Ramos (cell line): ENCODE measurements at regions not wholly inside any gene's neighbourhood (a gene's known extent, or its start where the extent isn't known, plus 50 kb on each side); places are given as distances from the start of the nearest gene placed in this dataset.

Experiments
- in situ Hi-C: fragments of 300-500 bp; cut with MboI; formaldehyde crosslinking; loops from one replicate; pipeline ENCODE4 v1.14.3; 2022; ENCODE audit warnings: low sequenced_read_pairs; ENCODE audit not compliant: unreplicated experiment

DNA sequence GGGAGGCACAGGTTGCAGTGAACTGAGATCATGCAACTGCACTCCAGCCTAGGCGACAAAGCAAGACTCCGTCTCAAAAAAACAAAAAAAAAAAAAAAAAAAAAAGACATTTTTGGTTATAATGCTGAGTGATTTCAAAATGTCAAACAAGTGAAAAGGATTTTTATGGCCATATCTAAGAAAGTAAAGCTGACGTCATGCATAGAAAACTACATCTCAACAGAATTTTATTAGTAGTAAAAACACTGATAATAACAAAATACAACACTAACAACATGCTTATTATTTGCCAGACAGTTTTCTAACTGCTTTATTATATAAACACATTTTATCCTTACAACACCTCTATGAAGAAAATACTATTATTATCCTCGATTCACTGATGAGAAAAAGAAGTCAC is 833.0 kb upstream of the WWC1 start:
- in situ Hi-C loops, result no loop called here

DNA sequence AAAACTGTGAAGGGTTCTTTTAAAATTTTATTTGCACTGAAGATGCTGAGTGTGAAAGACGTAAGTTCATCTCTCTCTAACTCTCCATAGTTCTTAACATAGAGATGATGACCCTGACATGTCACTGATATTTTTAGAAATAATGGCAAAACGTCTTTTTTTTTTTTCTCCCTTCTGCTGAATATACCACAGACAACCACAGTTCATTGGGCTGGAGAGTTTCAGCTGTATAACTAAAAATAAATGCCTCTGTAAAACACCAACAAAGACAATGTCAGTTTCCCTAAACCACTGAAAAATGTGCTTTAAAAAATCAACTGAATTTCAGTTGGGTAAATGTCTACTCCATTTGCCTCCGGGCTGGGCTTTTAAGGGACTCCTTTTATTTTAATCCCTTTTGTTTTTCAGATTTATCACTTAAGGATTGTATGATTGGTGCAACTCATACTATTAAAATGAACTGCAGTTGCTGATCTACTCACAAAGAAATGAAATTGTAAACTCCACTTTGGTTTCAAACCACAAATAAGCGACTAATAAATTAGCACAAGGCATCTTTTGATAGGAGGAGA is 830.9 kb upstream of the WWC1 start:
- in situ Hi-C loops, result no loop called here

DNA sequence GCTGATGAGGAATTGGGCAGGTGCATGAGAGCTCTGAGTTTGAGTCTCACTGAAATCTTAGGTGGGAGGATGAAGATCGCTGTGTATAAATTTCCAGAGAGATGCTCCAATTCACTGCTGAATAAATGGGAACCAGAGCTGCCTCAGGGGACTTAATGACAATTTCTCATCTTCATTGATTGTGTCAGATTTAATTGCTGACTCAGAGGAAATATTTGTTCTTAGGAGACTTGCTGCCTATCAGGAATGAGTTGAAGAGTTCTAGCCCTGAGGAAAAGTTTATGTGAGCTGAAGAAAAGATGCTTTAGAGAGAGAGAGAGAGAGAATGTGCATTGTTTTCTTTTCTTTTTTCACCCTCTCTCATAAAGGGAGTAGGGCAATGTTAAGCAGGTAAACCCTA is 827.5 kb upstream of the WWC1 start:
- in situ Hi-C loops, result no loop called here

DNA sequence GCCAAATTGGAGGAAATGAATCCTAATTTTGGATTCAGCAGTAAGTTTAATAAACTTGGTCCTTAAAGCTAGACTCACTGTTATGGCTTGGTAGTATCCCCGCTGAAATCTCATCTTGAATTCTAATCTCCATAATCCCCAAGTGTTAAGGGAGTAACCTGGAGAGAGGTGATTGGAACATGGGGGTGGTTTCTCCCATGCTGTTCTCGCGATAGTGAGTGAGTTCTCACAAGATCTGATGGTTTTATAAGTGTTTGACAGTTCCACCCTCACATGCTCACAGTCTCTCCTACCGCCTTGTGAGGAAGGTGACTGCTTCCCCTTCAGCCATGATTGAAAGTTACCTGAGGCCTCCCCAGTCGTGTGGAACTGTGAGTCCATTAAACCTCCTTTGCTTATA is 824.5 kb upstream of the WWC1 start:
- in situ Hi-C loops, result no loop called here

DNA sequence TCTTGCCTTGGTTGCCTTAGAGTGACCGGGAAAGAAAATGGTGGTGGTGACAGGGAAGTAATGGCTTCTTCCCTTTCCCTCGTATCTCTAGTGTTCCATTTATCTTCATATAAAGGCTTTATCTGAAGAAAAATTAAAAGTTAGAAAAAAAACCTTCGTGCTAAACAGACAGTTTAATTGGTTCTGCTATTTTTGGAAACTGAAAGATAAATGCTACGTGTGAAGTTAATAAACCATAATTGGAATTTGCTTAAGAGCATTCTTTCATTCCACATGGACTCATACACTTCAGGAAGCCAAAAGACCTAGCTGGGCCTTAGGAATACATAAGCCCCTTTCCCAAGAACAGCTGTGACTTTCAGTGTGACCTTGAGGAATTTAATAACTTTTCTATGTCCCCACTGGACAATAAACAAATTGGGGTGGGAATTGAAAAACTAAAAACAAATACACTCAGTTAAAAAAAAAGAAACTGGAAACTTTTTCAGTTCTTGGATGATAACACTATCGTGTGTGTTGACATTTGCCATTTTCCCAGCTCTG is 818.8 kb upstream of the WWC1 start:
- in situ Hi-C loops, result no loop called here

DNA sequence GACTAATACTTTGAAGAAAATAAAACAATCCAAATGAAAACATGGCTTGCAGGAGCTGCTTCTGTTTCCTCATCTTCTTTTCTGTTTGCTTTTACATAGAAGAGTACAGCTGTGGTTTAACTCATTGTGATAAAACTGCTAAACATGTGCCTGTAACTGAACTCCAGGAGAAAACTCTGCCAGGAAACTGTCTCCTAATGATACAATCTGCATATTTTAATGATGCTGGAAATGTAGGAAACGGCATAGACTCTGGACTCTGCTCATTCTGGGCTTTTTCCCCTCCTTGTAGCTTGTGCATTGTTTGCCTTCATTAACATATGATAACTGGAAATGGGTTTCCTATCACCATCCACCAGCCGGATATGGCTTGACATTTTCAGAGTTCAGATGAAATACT is 813.3 kb upstream of the WWC1 start:
- in situ Hi-C loops, result no loop called here

DNA sequence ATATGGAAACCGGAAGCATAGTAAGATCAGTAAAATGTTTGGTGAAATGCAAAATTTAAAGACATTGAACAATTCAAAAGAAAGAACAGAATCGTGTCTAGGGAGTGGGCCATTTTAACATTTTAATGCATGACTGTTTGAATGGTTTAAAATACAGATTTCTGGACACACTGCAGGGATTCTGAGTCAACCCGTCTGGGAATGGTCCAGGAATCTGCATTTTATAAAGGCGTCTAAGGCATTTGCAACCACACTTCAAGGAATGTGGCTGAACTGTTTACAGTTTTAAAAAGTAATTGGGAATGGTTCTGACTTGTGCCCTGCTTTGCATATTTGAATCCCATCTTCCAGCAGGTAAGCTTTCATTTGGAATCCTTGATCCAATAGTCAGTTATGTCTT is 811.7 kb upstream of the WWC1 start:
- in situ Hi-C loops, result no loop called here

DNA sequence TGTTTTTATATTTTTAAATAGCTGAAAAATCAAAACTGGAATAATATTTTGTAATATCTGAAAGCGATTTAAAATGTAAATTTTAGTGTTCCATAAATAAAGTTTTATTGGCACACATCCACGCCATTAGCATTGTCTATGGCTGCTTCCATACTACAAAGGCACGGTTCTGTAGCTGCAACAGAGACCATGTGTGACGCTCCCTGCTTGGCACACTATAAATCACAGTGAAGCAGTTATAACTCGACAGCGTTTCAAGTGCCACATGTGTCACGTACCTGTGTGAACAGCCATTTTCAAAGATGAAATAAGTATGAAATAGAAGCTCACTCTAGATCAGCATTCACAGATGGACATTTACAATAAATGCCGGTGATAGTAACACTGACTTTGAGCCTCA is 810.1 kb upstream of the WWC1 start:
- in situ Hi-C loops, result no loop called here

DNA sequence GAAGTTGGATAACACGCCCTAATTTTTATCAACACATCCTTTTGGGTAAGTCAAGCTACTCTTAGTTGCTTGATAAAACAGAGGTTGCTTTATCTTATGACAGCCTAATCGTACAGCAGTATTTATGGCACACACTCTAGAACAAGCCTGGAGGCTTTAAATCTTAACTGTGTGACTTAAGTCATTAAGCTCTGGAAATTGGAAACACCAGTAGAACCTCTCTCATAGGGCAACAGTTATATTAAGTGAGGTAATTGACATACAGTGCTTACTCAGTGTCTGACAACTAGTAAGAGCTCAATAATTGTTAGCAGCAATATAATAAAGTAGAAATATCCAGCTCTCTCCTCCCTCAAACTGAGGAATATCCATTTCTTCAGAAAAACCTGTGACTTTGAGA is 808.9 kb upstream of the WWC1 start:
- in situ Hi-C loops, result no loop called here

DNA sequence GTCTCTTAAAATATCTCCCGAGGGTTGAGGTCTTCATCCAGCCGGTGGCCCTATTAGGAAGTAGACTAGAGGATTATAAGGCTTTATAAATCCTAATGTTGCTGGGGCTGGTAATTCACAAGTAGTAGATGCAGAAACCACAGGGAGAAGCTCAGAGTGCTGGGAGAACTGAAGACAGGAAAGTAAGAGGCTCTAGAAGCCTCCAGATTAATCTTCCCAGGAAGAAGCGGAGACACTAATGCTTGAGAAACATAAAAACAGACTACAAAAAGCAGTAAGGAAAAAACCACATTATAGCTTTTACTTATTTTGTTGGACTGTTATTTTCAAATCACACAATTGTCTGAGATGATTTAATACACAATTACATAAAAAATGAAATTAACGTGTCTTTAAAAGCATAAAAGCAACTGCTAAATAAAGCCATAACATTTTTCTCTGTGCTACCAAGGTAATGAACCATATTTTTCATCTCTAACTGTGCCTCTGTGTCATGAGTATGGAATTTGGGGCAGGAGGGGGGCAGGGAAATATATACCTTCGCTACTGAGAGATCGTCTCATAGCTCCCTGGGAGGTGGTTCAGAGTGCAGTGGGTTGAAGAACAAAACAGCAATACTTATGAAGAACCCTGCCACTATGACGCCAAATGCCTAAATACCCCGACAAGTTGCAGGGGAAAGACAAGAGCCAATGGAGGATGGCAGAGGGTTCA is 806.2 kb upstream of the WWC1 start:
- in situ Hi-C loops, result no loop called here

DNA sequence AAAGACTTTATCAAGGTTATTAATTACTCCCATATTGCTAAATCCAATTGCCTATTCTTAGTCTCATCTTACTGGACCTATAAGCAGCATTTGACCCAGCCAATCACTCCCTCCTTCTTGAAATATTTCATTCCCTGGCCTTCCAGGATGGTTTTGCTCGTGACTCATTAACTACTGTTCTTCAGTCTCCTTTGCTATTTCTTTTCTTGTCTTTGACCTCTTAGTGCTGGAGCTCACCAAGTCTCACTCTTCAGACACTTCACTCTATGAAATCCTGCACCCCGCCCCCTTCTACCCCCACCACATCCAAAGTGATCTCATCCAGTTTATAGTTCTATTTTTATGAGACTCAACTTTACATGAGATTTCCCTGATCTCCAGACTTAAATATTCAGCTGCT is 803.1 kb upstream of the WWC1 start:
- in situ Hi-C loops, result no loop called here

DNA sequence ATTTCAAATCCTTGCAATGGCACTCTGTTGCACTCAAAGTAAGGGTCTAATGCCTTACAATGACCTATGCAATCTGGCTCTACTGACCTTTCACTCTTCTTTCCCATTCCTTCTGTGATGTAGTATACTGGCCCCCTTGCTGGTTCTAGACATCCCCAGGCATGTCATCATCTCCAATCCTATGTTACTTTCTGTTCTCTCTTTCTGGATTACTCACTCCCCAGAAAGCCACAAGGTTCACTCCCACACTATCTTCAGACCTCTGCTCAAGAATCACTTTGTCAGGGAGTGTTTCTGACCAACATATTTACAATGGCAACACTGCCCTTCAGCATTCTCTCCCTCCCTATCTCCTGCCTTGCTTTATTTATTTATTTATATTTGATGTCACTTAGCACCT is 802.2 kb upstream of the WWC1 start:
- in situ Hi-C loops, result no loop called here

DNA sequence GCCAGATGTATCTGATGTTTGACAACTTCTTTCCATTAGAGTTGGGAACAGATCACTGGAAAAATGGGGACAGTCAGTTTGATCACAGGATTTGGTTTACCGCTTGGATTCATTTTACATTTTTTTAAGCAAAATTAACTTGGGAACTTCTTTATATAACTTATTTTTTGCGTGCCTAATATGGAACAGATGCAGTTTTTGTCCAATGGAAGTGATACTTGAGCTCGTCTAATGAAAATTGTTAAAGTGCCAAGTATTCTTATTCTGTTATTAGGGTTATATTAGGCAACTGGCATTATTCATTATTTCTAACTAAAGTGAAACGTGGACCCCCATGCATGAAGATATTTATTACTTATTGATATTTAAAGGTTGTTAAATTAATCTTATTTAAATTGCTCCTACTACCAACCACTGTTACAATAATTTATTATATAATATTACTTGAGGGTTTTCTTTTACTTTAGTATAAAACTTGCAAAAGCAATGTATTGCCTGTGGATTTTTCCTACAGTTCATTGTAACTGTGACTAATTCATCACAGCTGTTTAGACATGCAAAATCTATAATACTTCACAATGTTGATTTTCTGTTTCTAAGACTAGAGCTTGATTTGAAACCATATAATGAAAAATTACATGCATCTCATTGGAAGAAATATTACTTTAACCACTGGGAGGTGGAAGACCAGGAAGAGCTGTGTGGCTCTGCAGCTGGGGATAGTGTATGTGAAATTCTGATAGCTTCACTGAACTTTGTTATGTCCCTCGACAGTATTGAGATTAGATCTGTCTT is 787.3 kb upstream of the WWC1 start:
- in situ Hi-C loops, result no loop called here

DNA sequence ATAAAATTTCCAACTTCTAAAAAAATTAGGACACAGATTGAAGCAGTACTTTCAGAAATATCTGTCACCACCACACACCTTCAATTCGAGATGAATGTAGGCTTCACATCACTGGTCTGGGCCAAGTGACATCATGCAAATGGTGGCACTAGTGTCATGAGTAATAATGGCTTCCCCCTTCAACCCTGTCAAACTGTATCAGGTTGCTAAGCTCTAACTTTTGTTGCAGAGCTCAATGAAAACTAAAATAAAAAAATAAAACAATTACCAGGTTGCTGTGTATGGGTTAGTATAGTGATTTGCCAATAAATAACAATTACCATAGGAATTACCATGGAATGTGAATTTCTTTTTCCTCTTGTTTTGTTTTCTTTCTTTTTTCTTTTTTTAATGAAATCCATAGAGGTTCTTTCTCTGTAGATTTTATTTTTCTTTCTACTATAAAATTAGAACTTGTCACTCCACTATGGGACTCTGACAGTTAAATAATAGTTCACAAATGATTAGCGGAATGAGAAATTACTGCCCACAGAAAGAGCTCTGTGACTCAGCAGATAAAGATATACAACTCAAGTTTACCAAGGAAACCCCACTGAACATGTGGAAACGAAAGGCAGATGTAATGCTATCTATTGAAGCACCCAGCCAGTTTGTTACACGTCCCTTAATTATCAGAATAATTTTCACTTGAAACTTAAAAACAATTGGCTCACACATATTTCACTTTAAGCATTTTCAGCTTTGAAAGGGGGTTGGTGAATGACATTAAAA is 783.8 kb upstream of the WWC1 start:
- in situ Hi-C loops, result no loop called here

DNA sequence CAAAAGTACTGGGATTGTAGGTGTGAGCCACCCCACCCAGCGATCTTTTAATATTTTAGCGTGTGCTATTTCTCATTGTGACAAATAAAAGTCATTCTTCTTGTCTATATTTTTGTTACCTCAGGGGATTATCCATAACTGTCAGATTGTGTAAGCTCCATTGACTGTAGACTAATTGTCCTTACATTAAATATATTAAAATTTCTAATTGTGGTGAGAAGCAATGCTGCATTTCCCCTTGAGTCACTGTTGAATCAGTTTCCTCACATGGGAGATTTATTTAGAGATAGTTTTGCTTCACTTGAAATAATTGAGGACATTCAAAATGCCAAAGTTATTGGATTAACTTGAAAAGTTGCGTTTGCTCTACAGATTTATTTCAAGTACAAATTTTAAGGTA is 782.4 kb upstream of the WWC1 start:
- in situ Hi-C loops, result no loop called here

DNA sequence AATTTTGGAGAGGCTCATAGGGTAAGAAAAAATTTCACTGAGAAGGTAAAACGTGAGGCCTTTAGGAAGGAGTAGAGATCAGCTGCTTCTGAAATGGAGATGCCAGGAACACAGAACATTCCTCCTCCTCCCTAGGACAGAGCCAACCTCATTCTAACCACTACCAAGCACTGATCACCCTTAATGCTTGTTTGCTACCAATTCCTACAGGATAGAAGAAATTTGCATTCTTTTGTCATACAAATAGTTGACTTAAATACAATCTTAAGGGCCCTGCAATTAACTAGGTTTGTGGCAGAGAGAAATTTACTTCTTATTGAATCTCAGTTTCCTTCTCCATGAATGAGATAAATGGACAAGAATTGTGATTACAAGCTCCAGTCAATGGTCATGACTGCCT is 780.2 kb upstream of the WWC1 start:
- in situ Hi-C loops, result no loop called here

DNA sequence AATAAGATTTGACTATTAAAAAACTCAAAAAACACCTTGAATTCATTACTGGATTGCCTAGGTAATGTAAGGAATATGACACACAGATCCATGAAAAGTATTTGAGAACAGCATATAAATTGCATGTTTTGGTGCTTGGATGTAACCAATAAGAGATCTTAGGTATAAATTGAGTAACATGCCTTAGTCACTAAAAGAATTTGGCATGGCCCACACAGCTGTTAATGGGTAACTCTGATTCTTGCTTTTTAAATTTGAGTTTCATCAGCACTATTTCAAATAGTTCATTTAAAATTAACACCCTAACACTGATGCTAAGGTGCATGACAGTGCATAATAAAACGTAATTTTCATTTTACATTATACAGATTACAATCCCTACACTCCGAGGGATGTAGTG is 779.3 kb upstream of the WWC1 start:
- in situ Hi-C loops, result no loop called here

DNA sequence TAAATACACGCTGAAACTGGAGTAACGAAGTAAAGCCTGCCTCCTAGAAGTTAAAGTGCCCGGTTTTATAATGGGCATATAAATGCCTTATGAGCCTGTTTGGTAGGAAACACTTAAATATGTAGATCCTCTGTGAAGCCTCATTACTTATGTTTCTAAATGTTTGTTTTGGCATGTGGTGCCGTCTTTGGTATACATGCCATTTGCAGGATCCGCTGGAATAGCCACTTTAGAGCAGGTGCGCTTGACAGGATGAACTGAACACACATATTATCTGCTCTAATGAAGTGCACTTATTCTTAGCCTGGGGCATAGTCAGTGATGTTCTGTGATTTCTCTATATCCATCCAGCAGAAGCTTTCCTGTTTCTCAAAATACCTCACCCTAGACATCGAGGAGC is 778.1 kb upstream of the WWC1 start:
- in situ Hi-C loops, result no loop called here

DNA sequence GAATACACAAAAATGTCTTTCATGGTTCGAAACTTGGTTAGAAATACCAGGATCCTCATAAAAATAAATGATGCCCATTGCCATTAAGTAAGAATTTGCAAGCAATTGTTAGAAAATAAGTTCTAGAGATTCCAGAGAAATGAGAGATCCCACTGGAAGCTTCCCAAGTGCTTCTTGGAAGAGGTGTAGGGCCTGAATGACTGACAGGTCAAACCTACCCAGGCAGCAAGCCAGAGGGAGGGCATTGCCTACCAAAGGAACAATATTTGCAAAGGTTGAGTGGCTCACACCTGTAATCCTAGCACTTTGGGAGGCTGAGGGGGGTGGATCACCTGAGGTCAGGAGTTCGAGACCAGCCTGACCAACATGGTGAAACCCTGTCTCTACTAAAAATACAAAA is 777.0 kb upstream of the WWC1 start:
- in situ Hi-C loops, result no loop called here

DNA sequence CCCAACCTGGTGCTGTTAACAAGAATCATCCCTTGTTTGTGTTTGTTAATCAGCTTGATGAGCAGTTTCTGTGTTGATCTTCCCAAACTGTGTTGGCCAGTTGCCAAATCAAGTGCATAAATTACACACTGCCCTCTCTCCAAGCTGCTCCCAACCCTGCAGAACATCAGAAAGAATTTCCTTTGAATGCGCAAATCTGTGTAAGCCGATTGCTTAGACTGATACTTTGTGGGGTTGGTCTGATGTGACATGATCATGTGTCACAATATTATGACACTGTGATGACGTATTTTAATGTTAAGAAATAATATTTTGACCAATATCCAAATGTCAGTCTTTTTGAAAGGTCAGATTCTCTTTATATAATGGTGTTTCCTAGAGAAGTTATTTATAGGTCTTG is 766.4 kb upstream of the WWC1 start:
- in situ Hi-C loops, result no loop called here

DNA sequence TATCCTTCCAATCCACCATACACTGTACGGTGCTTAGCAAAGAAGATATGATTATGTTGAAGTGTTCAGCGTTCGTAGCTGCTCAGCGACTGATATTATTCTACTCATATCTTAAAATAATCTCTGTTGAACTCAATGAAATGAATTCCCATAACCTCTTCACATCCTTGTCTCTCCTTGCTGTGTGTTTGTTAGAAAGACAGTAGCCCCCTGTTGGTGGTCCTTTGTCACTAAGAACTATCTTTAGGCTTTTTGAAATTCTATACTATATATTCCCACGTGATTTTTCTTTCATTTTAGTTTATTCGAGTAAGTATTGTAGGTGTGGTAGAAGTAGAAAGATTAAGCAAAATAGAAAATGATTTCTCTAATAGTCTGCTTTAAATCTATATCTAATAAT is 762.8 kb upstream of the WWC1 start:
- in situ Hi-C loops, result no loop called here
